Activated CD4-positive, alpha-beta T cell treated with anti-CD3 and anti-CD28 coated beads for 36 hours (primary cell): ENCODE measurements at regions not wholly inside any gene's neighbourhood (a gene's known extent, or its start where the extent isn't known, plus 50 kb on each side); places are given as distances from the start of the nearest gene placed in this dataset.

Source experiments
- ATAC-seq: fragments of 200-7000 bp; cut with Tn5 transposase; one replicate; pipeline ENCODE4 v1.10.0; 2021; ENCODE audit warnings: mild to moderate bottlenecking, moderate library complexity
- CTCF ChIA-PET: fragments of 350-600 bp; sonication (Branson Sonifier 250); formaldehyde crosslinking; loops from one replicate; lab custom pipeline; 2021; ENCODE audit warnings: antibody characterized with exemption; lab: Charles Lee
- POLR2A ChIA-PET: fragments of 350-600 bp; sonication (Branson Sonifier 250); formaldehyde crosslinking; loops from one replicate; lab custom pipeline; 2021; ENCODE audit warnings: antibody characterized with exemption, inconsistent platforms; lab: Charles Lee
- DNase-seq: peaks from one replicate; pipeline ENCODE4 v3.0.0-alpha.2; 2020
- H3K27ac Mint-ChIP-seq: one replicate; pipeline ENCODE4 v1.8.0; 2021; ENCODE audit warnings: mixed read lengths
- H3K27me3 Mint-ChIP-seq: one replicate; pipeline ENCODE4 v1.8.0; 2021; ENCODE audit warnings: mixed read lengths
- H3K36me3 Mint-ChIP-seq: one replicate; pipeline ENCODE4 v1.8.0; 2021; ENCODE audit warnings: low read depth, mixed read lengths
- H3K4me1 Mint-ChIP-seq: one replicate; pipeline ENCODE4 v1.8.0; 2021; ENCODE audit warnings: mixed read lengths
- H3K4me3 Mint-ChIP-seq: one replicate; pipeline ENCODE4 v1.8.0; 2021; ENCODE audit warnings: mild to moderate bottlenecking, moderate library complexity, mixed read lengths
- H3K9me3 Mint-ChIP-seq: one replicate; pipeline ENCODE4 v1.8.0; 2021; ENCODE audit warnings: low read depth, mixed read lengths
- intact Hi-C, 2 experiments: fragments of 100-400 bp; cut with DNase I in 1 of 2; cut with micrococcal nuclease in 1 of 2; formaldehyde crosslinking; loops; one replicate each; pipeline versions ENCODE4 v1.14.2 to v1.15.1; 2022 to 2024; cut with DNase I, micrococcal nuclease

- no peaks in the 10 kb centered on the region for H3K4me1 Mint-ChIP-seq
- CTCF ChIA-PET, result no interaction called here
- H3K4me3 Mint-ChIP-seq, result no peak overlapping the region
- no peak overlapping the region for H3K27ac Mint-ChIP-seq
- no peaks in the 10 kb centered on the region for H3K27me3 Mint-ChIP-seq
- POLR2A ChIA-PET, result no interaction called here
- H3K9me3 Mint-ChIP-seq, result peaks cover 2% of the 10 kb centered on the region
- DNase-seq (no peak), ATAC-seq (no peak)
- intact Hi-C loops, result no loop called here
- H3K36me3 Mint-ChIP-seq, result no peaks in the 10 kb centered on the region
These were observed 399.2 kb downstream of the NLGN4X start for GRCh38 chrX:5829469-5829868.

- no peak overlapping the region for H3K4me3 Mint-ChIP-seq
- H3K9me3 Mint-ChIP-seq, result peaks cover 2% of the 10 kb centered on the region
- no peak overlapping the region for H3K27ac Mint-ChIP-seq
- intact Hi-C loops, result no loop called here
- H3K36me3 Mint-ChIP-seq, result no peaks in the 10 kb centered on the region
- CTCF ChIA-PET, result no interaction called here
- no peak for DNase-seq
- no peaks in the 10 kb centered on the region for H3K27me3 Mint-ChIP-seq
- H3K4me1 Mint-ChIP-seq, result no peaks in the 10 kb centered on the region
- no peak for ATAC-seq
- POLR2A ChIA-PET, result no interaction called here
These were observed 399.6 kb downstream of the NLGN4X start for GRCh38 chrX:5829060-5829459.

GRCh38 chrX:5823903-5824302 is 404.8 kb downstream of the NLGN4X start:
- intact Hi-C loops, result no loop called here
- H3K27ac Mint-ChIP-seq, result no peak overlapping the region
- ChIA-PET CTCF (no interaction called here), POLR2A (no interaction called here)
- no peaks in the 10 kb centered on the region for H3K27me3 Mint-ChIP-seq
- ATAC-seq (no peak), DNase-seq (no peak)
- no peaks in the 10 kb centered on the region for H3K4me1 Mint-ChIP-seq
- H3K36me3 Mint-ChIP-seq, result no peaks in the 10 kb centered on the region
- H3K4me3 Mint-ChIP-seq, result no peak overlapping the region
- H3K9me3 Mint-ChIP-seq, result no peaks in the 10 kb centered on the region

- H3K4me3 Mint-ChIP-seq, result no peak overlapping the region
- H3K36me3 Mint-ChIP-seq, result no peaks in the 10 kb centered on the region
- ChIA-PET POLR2A (no interaction called here), CTCF (no interaction called here)
- no peak overlapping the region for H3K27ac Mint-ChIP-seq
- H3K27me3 Mint-ChIP-seq, result no peaks in the 10 kb centered on the region
- no peaks in the 10 kb centered on the region for H3K9me3 Mint-ChIP-seq
- H3K4me1 Mint-ChIP-seq, result no peaks in the 10 kb centered on the region
- DNase-seq (no peak), ATAC-seq (no peak)
- intact Hi-C loops, result no loop called here
These were observed 418.0 kb downstream of the NLGN4X start for GRCh38 chrX:5810636-5811035.

- Mint-ChIP-seq H3K27ac (no peak overlapping the region), H3K4me1 (no peaks in the 10 kb centered on the region), H3K27me3 (no peaks in the 10 kb centered on the region), H3K4me3 (no peak overlapping the region), H3K36me3 (no peaks in the 10 kb centered on the region), H3K9me3 (no peaks in the 10 kb centered on the region)
- ChIA-PET POLR2A (no interaction called here), CTCF (no interaction called here)
- ATAC-seq, result no peak
- no peak for DNase-seq
- intact Hi-C loops, result no loop called here
These were observed 421.5 kb downstream of the NLGN4X start for GRCh38 chrX:5807181-5807580.

GRCh38 chrX:5802391-5802790 is 426.3 kb downstream of the NLGN4X start:
- Mint-ChIP-seq H3K4me1 (no peaks in the 10 kb centered on the region), H3K27ac (no peak overlapping the region), H3K9me3 (no peaks in the 10 kb centered on the region), H3K27me3 (no peaks in the 10 kb centered on the region), H3K36me3 (no peaks in the 10 kb centered on the region), H3K4me3 (no peak overlapping the region)
- ATAC-seq (no peak), DNase-seq (no peak)
- intact Hi-C loops, result no loop called here
- POLR2A ChIA-PET, result no interaction called here
- CTCF ChIA-PET, result no interaction called here

- intact Hi-C loops, result no loop called here
- H3K4me3 Mint-ChIP-seq, result no peak overlapping the region
- no peaks in the 10 kb centered on the region for H3K27me3 Mint-ChIP-seq
- no peaks in the 10 kb centered on the region for H3K9me3 Mint-ChIP-seq
- ChIA-PET POLR2A (no interaction called here), CTCF (no interaction called here)
- no peak for ATAC-seq
- no peaks in the 10 kb centered on the region for H3K4me1 Mint-ChIP-seq
- no peaks in the 10 kb centered on the region for H3K36me3 Mint-ChIP-seq
- DNase-seq, result no peak
- no peak overlapping the region for H3K27ac Mint-ChIP-seq
These were observed 436.9 kb downstream of the NLGN4X start for GRCh38 chrX:5791721-5792120.

- intact Hi-C loops, result no loop called here
- POLR2A ChIA-PET, result no interaction called here
- H3K27me3 Mint-ChIP-seq, result no peaks in the 10 kb centered on the region
- H3K36me3 Mint-ChIP-seq, result no peaks in the 10 kb centered on the region
- no peak overlapping the region for H3K27ac Mint-ChIP-seq
- H3K9me3 Mint-ChIP-seq, result no peaks in the 10 kb centered on the region
- no peak overlapping the region for H3K4me3 Mint-ChIP-seq
- DNase-seq (no peak), ATAC-seq (no peak)
- CTCF ChIA-PET, result no interaction called here
- no peaks in the 10 kb centered on the region for H3K4me1 Mint-ChIP-seq
These were observed 439.8 kb downstream of the NLGN4X start for GRCh38 chrX:5788910-5789309.

- H3K27me3 Mint-ChIP-seq, result no peaks in the 10 kb centered on the region
- ChIA-PET CTCF (no interaction called here), POLR2A (no interaction called here)
- intact Hi-C loops, result no loop called here
- DNase-seq (no peak), ATAC-seq (no peak)
- H3K4me1 Mint-ChIP-seq, result no peaks in the 10 kb centered on the region
- H3K36me3 Mint-ChIP-seq, result no peaks in the 10 kb centered on the region
- H3K27ac Mint-ChIP-seq, result no peak overlapping the region
- H3K9me3 Mint-ChIP-seq, result peaks cover 5% of the 10 kb centered on the region
- no peak overlapping the region for H3K4me3 Mint-ChIP-seq
These were observed 447.8 kb downstream of the NLGN4X start for GRCh38 chrX:5780821-5781220.

GRCh38 chrX:5775846-5776430 is 452.7 kb downstream of the NLGN4X start:
- Mint-ChIP-seq H3K27me3 (no peaks in the 10 kb centered on the region), H3K9me3 (peaks cover 5% of the 10 kb centered on the region), H3K4me3 (no peak overlapping the region), H3K36me3 (no peaks in the 10 kb centered on the region), H3K4me1 (no peaks in the 10 kb centered on the region), H3K27ac (no peak overlapping the region)
- ATAC-seq, result no peak
- no peak for DNase-seq
- POLR2A ChIA-PET, result no interaction called here
- CTCF ChIA-PET, result no interaction called here
- intact Hi-C loops, result no loop called here

GRCh38 chrX:5774446-5774845 is 454.2 kb downstream of the NLGN4X start:
- CTCF ChIA-PET, result no interaction called here
- Mint-ChIP-seq H3K36me3 (no peaks in the 10 kb centered on the region), H3K27me3 (no peaks in the 10 kb centered on the region), H3K4me1 (no peaks in the 10 kb centered on the region), H3K9me3 (peaks cover 5% of the 10 kb centered on the region), H3K4me3 (no peak overlapping the region), H3K27ac (no peak overlapping the region)
- POLR2A ChIA-PET, result no interaction called here
- ATAC-seq, result no peak
- intact Hi-C loops, result no loop called here
- no peak for DNase-seq

GRCh38 chrX:5771441-5771840 is 457.2 kb downstream of the NLGN4X start:
- Mint-ChIP-seq H3K27me3 (no peaks in the 10 kb centered on the region), H3K27ac (no peak overlapping the region), H3K4me3 (no peak overlapping the region), H3K4me1 (no peaks in the 10 kb centered on the region), H3K36me3 (no peaks in the 10 kb centered on the region), H3K9me3 (no peaks in the 10 kb centered on the region)
- ATAC-seq (no peak), DNase-seq (no peak)
- CTCF ChIA-PET, result no interaction called here
- intact Hi-C loops, result no loop called here
- POLR2A ChIA-PET, result no interaction called here

- no peak overlapping the region for H3K27ac Mint-ChIP-seq
- H3K9me3 Mint-ChIP-seq, result peaks cover 3% of the 10 kb centered on the region
- ATAC-seq (no peak), DNase-seq (no peak)
- CTCF ChIA-PET, result no interaction called here
- POLR2A ChIA-PET, result no interaction called here
- no peak overlapping the region for H3K4me3 Mint-ChIP-seq
- H3K27me3 Mint-ChIP-seq, result no peaks in the 10 kb centered on the region
- no peaks in the 10 kb centered on the region for H3K4me1 Mint-ChIP-seq
- intact Hi-C loops, result no loop called here
- H3K36me3 Mint-ChIP-seq, result no peaks in the 10 kb centered on the region
These were observed 472.1 kb downstream of the NLGN4X start for GRCh38 chrX:5756616-5757015.
